ENCODE measurements at regions not wholly inside any gene's neighbourhood (a gene's known extent, or its start where the extent isn't known, plus 50 kb on each side); places are given as distances from the start of the nearest gene placed in this dataset.

DNA sequence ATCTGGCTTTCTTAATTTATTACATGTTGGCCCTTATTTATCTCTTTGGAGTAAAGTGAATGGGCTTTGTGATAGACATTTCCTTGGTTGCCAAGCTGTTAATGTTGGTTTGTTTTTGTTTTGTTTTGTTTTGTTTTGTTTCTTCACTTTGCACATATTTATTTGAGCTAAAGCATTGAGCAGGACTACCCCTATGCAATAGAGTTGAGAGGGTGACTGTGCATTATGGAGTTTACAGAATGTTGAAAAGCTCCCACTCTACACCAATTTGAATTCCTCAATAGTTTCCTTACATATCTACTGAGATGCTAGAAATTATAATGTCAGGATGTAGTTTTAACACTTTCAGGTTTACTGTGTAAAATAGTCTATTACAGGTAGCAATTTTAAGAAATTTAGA is 462.8 kb upstream of the CBLB start:
- Histone ChIP-seq H3K4me2 (ENCODE audit: insufficient read depth, low read length, poor library complexity, severe bottlenecking) (no peak overlapping the region), H2BK5ac (ENCODE audit: low read length) (no peak overlapping the region), H4K91ac (ENCODE audit: low read depth, low read length, poor library complexity) (no peak overlapping the region), H3K4me1 (ENCODE audit: control insufficient read depth in 2 of 2, insufficient read depth in 1 of 2, low read depth in 1 of 2, low read length in 2 of 2) (no peaks in the 10 kb centered on the region), H2AK5ac (ENCODE audit: low read depth, low read length) (no peak overlapping the region), H2AFZ (ENCODE audit: low read length) (no peak overlapping the region), H3K9me3 (replicated peaks in 1 of 2; ENCODE audit: control insufficient read depth in 2 of 2, insufficient read depth in 1 of 2, low read depth in 1 of 2, low read length in 2 of 2) (no peaks in the 10 kb centered on the region), H3K27ac (replicated peaks; ENCODE audit: low read length) (no peak overlapping the region), H3K4ac (ENCODE audit: low read length) (no peak overlapping the region), H3K4me3 (ENCODE audit: low read length in 2 of 2) (no peak overlapping the region), H3K27me3 (ENCODE audit: control insufficient read depth in 3 of 3, insufficient read depth in 3 of 3, low read depth in 1 of 3, low read length in 3 of 3) (no peaks in the 10 kb centered on the region), H2BK12ac (ENCODE audit: low read length) (no peak overlapping the region), H3K14ac (ENCODE audit: low read length) (no peak overlapping the region), H4K8ac (ENCODE audit: low read depth, low read length) (no peak overlapping the region), H3K79me1 (ENCODE audit: low read depth, low read length) (no peaks in the 10 kb centered on the region), H3K18ac (ENCODE audit: low read length) (no peak overlapping the region), H2BK15ac (ENCODE audit: low read length) (no peak overlapping the region), H2BK120ac (ENCODE audit: low read depth, low read length) (no peak overlapping the region), H3K9ac (ENCODE audit: low read depth, low read length, poor library complexity) (no peak overlapping the region), H3K36me3 (replicated peaks in 1 of 2; ENCODE audit: control insufficient read depth in 2 of 2, insufficient read depth in 2 of 2, low read length in 2 of 2) (no peaks in the 10 kb centered on the region), H3K23ac (ENCODE audit: low read depth, low read length, poor library complexity) (no peak overlapping the region)
- no peak for DNase-seq (ENCODE audit: low spot score)

DNA sequence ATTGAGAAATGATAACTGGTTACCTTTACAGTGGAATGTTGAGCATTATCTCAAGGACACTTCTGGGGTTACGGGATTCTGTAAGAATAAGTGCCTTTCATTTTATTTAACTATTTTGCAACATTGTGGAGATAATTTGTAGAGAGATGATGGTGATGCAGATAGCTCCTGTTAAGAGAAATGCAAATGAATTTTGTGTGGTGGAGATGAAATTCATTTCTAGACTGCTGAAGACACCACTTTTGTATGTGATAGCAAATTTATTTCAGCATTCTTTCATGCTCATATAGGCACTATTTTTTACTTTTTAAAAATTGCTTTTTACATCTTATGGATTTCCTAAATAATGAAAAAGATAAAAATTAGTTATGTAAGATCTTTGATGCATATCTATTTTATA is 463.3 kb upstream of the CBLB start:
- H2BK12ac ChIP-seq (ENCODE audit: low read length) = no peak overlapping the region
- WGBS, 2 donors (ENCODE audit: extremely low coverage in 2 of 2, insufficient read length in 2 of 2, insufficient replicate concordance in 1 of 2) = no CpG with 5 or more reads among the region's 1 CpG
- no peak overlapping the region for H4K91ac ChIP-seq (ENCODE audit: low read depth, low read length, poor library complexity)
- no peaks in the 10 kb centered on the region for H3K36me3 ChIP-seq (replicated peaks in 1 of 2; ENCODE audit: control insufficient read depth in 2 of 2, insufficient read depth in 2 of 2, low read length in 2 of 2)
- H3K27me3 ChIP-seq (ENCODE audit: control insufficient read depth in 3 of 3, insufficient read depth in 3 of 3, low read depth in 1 of 3, low read length in 3 of 3) = no peaks in the 10 kb centered on the region
- H3K4ac ChIP-seq (ENCODE audit: low read length) = no peak overlapping the region
- H3K14ac ChIP-seq (ENCODE audit: low read length) = no peak overlapping the region
- no peak overlapping the region for H3K18ac ChIP-seq (ENCODE audit: low read length)
- H3K23ac ChIP-seq (ENCODE audit: low read depth, low read length, poor library complexity) = no peak overlapping the region
- no peaks in the 10 kb centered on the region for H3K9me3 ChIP-seq (replicated peaks in 1 of 2; ENCODE audit: control insufficient read depth in 2 of 2, insufficient read depth in 1 of 2, low read depth in 1 of 2, low read length in 2 of 2)
- H2AFZ ChIP-seq (ENCODE audit: low read length) = no peak overlapping the region
- no peak for DNase-seq (ENCODE audit: low spot score)
- H3K4me3 ChIP-seq (ENCODE audit: low read length in 2 of 2) = no peak overlapping the region
- H3K4me1 ChIP-seq (ENCODE audit: control insufficient read depth in 2 of 2, insufficient read depth in 1 of 2, low read depth in 1 of 2, low read length in 2 of 2) = no peaks in the 10 kb centered on the region
- no peaks in the 10 kb centered on the region for H3K79me1 ChIP-seq (ENCODE audit: low read depth, low read length)
- H2BK15ac ChIP-seq (ENCODE audit: low read length) = no peak overlapping the region
- no peak overlapping the region for H2AK5ac ChIP-seq (ENCODE audit: low read depth, low read length)
- no peak overlapping the region for H4K8ac ChIP-seq (ENCODE audit: low read depth, low read length)
- H3K27ac ChIP-seq (replicated peaks; ENCODE audit: low read length) = no peak overlapping the region
- H3K4me2 ChIP-seq (ENCODE audit: insufficient read depth, low read length, poor library complexity, severe bottlenecking) = no peak overlapping the region
- H3K9ac ChIP-seq (ENCODE audit: low read depth, low read length, poor library complexity) = no peak overlapping the region
- no peak overlapping the region for H2BK5ac ChIP-seq (ENCODE audit: low read length)
- no peak overlapping the region for H2BK120ac ChIP-seq (ENCODE audit: low read depth, low read length)

DNA sequence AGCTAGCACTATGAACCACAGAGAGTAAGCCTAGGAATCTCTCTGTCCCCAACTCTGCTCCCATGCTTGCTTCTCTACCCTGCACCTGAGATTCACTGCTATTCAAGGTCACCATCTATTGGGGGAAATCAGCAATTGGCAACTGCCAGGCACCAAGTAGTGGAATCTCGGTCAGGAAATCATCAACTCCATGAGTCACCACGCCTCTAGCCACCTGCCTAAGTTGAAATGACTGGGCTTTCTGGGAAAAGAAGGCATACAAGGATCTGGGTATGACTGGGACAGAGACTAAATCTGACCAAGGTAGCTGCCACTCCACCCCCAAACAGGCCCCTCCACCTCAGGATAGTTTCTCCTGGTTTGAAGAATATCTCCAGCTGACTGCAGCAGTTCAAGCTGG is 464.1 kb upstream of the CBLB start:
- no peak overlapping the region for H3K27ac ChIP-seq (replicated peaks; ENCODE audit: low read length)
- no peak for DNase-seq (ENCODE audit: low spot score)
- WGBS, 2 donors (ENCODE audit: extremely low coverage in 2 of 2, insufficient read length in 2 of 2, insufficient replicate concordance in 1 of 2) = no CpG with 5 or more reads among the region's 2 CpGs

DNA sequence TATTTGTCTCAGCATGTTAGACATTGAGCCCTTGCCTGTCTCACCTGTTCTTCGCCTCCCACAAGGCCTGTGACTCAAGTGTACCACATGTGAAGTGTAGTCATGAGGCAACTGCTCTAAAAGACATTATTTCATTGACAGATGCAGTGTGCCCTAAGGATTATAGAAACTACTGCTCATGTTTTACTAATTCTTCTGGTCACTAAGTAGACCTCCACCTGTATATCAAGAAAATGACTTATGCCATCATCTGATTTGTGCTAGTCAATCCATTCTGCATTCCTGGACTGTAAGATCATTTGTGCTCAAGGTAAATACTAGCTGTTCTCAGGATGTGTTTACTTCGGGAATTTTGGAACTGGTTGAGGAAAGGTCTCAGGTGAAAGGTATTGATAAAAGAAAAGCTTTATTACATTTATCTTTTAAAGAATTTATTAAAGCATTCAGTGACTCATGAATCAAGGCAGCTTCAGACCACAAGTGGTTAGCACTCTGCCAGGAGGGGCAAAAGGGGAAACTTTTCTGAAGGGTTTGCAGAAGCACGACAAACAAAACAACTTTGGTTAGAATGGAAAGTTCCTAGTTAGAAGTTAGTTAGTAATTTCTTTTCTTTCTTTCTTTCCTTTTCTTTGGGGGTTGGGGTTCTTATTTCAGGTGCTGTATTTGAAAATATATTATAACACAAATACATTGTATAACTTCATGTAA is 465.3 kb upstream of the CBLB start:
- Histone ChIP-seq H2BK15ac (ENCODE audit: low read length) (no peak overlapping the region), H3K18ac (ENCODE audit: low read length) (no peak overlapping the region), H3K4ac (ENCODE audit: low read length) (no peak overlapping the region), H2BK12ac (ENCODE audit: low read length) (peak overlapping the region; percentile 90), H4K8ac (ENCODE audit: low read depth, low read length) (no peak overlapping the region), H3K36me3 (replicated peaks in 1 of 2; ENCODE audit: control insufficient read depth in 2 of 2, insufficient read depth in 2 of 2, low read length in 2 of 2) (no peaks in the 10 kb centered on the region), H3K4me2 (ENCODE audit: insufficient read depth, low read length, poor library complexity, severe bottlenecking) (no peak overlapping the region), H3K27ac (replicated peaks; ENCODE audit: low read length) (no peak overlapping the region), H2BK5ac (ENCODE audit: low read length) (no peak overlapping the region), H2AK5ac (ENCODE audit: low read depth, low read length) (no peak overlapping the region), H3K4me3 (ENCODE audit: low read length in 2 of 2) (no peak overlapping the region), H2AFZ (ENCODE audit: low read length) (no peak overlapping the region), H3K14ac (ENCODE audit: low read length) (no peak overlapping the region), H3K9ac (ENCODE audit: low read depth, low read length, poor library complexity) (no peak overlapping the region), H3K27me3 (ENCODE audit: control insufficient read depth in 3 of 3, insufficient read depth in 3 of 3, low read depth in 1 of 3, low read length in 3 of 3) (no peaks in the 10 kb centered on the region), H3K9me3 (replicated peaks in 1 of 2; ENCODE audit: control insufficient read depth in 2 of 2, insufficient read depth in 1 of 2, low read depth in 1 of 2, low read length in 2 of 2) (no peaks in the 10 kb centered on the region), H3K23ac (ENCODE audit: low read depth, low read length, poor library complexity) (no peak overlapping the region), H2BK120ac (ENCODE audit: low read depth, low read length) (no peak overlapping the region), H3K4me1 (ENCODE audit: control insufficient read depth in 2 of 2, insufficient read depth in 1 of 2, low read depth in 1 of 2, low read length in 2 of 2) (no peaks in the 10 kb centered on the region), H4K91ac (ENCODE audit: low read depth, low read length, poor library complexity) (no peak overlapping the region), H3K79me1 (ENCODE audit: low read depth, low read length) (no peaks in the 10 kb centered on the region)
- DNase-seq (ENCODE audit: low spot score) = no peak
- no CpG with 5 or more reads among the region's 3 CpGs for WGBS, 2 donors (ENCODE audit: extremely low coverage in 2 of 2, insufficient read length in 2 of 2, insufficient replicate concordance in 1 of 2)

More for the DNA sequence above, 464.1 kb upstream of the CBLB start:
- Histone ChIP-seq H3K18ac (ENCODE audit: low read length) (no peak overlapping the region), H2AK5ac (ENCODE audit: low read depth, low read length) (no peak overlapping the region), H2BK5ac (ENCODE audit: low read length) (no peak overlapping the region), H3K79me1 (ENCODE audit: low read depth, low read length) (no peaks in the 10 kb centered on the region), H3K23ac (ENCODE audit: low read depth, low read length, poor library complexity) (no peak overlapping the region), H3K9me3 (replicated peaks in 1 of 2; ENCODE audit: control insufficient read depth in 2 of 2, insufficient read depth in 1 of 2, low read depth in 1 of 2, low read length in 2 of 2) (no peaks in the 10 kb centered on the region), H2BK12ac (ENCODE audit: low read length) (no peak overlapping the region), H4K8ac (ENCODE audit: low read depth, low read length) (no peak overlapping the region), H3K9ac (ENCODE audit: low read depth, low read length, poor library complexity) (no peak overlapping the region), H3K4ac (ENCODE audit: low read length) (no peak overlapping the region), H2AFZ (ENCODE audit: low read length) (peak overlapping the region; percentile 26), H3K14ac (ENCODE audit: low read length) (no peak overlapping the region), H3K4me1 (ENCODE audit: control insufficient read depth in 2 of 2, insufficient read depth in 1 of 2, low read depth in 1 of 2, low read length in 2 of 2) (no peaks in the 10 kb centered on the region), H4K91ac (ENCODE audit: low read depth, low read length, poor library complexity) (no peak overlapping the region), H3K27me3 (ENCODE audit: control insufficient read depth in 3 of 3, insufficient read depth in 3 of 3, low read depth in 1 of 3, low read length in 3 of 3) (no peaks in the 10 kb centered on the region), H3K4me2 (ENCODE audit: insufficient read depth, low read length, poor library complexity, severe bottlenecking) (no peak overlapping the region), H3K4me3 (ENCODE audit: low read length in 2 of 2) (no peak overlapping the region), H3K36me3 (replicated peaks in 1 of 2; ENCODE audit: control insufficient read depth in 2 of 2, insufficient read depth in 2 of 2, low read length in 2 of 2) (no peaks in the 10 kb centered on the region), H2BK15ac (ENCODE audit: low read length) (no peak overlapping the region), H2BK120ac (ENCODE audit: low read depth, low read length) (no peak overlapping the region)

Measured in neuronal stem cell (in vitro differentiated cells).